ENCODE measurements at regions not wholly inside any gene's neighbourhood (a gene's known extent, or its start where the extent isn't known, plus 50 kb on each side); places are given as distances from the start of the nearest gene placed in this dataset.
A peak's percentile ranks its signal among the peaks of the same experiment; 100 is the strongest.

DNA sequence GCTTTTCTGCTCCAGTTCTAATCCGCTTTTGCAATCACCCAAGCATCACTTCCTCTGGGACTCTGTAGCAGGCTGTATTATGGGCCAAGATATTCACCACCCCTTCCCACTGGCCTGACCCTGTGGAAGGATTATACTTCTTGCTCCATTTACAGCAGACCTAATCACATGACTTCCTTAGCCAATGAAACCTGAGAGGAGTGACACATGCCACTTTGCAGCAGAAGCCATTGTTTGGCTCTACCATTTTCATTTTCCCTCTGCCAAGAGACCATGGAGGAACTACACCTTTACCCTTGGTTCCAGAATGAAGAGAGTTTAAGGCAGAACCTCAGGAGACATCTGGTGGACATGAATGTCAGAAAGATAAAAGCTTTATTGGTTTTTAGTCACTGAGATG, 134.9 kb upstream of the HSD17B12 start:
- DNase-seq (ENCODE audit: low spot score): no peak

GRCh38 chr11:43546561-43547429, 133.7 kb upstream of the HSD17B12 start:
- no peak for DNase-seq (ENCODE audit: low spot score)

- peak; percentile 52 for DNase-seq (ENCODE audit: low spot score)
Observed at GRCh38 chr11:43547430-43547831, 133.1 kb upstream of the HSD17B12 start.

GRCh38 chr11:43547889-43548381, 132.6 kb upstream of the HSD17B12 start:
- peak; percentile 84 for DNase-seq (ENCODE audit: low spot score)

- no peak for DNase-seq (ENCODE audit: low spot score)
Observed at GRCh38 chr11:43548916-43549315, 131.6 kb upstream of the HSD17B12 start.

DNA sequence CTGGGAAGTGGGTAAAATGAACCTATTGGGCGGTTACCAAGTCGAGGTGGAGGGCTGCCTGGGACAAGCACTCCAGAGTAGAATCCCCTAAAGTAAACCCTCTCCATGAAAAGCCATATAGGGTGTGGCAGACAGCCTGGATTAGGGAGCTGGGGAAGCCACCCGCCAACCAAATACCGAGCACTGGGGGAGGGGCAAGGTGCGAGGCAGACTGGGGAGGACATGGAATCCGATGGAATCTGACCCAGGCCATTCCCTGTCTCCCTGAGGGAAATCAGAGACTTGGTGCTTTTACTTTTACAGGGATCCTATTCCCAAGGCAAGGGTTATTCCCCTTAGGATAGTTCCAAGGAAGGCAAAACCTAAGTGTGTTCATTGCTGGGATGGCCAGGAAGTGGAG, 130.9 kb upstream of the HSD17B12 start:
- no peak for DNase-seq (ENCODE audit: low spot score)

DNA sequence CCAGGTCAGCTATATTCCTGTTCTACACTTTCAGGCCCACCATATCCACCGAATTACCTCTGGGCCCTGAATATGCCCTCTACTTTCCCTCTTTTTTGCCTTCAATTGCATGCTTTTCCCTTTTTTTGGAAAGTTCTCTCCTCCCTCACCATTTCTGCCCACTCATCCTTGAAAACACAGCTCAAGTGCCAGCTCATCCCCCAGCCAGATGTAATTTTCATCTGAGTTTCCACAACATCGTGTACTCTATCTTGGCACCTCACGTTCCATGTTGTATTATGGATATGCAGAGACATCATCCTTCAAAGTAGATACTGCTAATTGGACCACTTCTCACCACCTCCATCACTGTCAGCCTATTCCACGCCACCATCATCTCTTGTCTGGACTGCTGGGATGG, 129.8 kb upstream of the HSD17B12 start:
- DNase-seq (ENCODE audit: low spot score): no peak

DNA sequence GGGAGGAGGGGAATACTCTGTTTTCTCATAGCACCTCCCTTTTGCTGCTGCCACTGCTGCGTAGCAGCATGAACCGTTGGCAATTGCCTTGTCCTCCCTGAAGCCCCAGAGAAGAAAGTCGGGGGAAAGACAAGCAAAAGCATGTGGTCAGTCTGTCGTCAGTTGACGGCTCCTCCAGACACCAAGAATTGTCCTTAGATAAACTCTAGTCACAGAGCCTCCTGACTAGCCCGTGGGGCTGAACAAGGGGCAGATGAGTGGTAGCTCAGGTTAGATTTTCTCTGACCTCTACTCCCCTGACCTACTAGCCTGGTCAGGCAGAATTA, 126.4 kb upstream of the HSD17B12 start:
- no peak for DNase-seq (ENCODE audit: low spot score)

GRCh38 chr11:43555186-43555585, 125.4 kb upstream of the HSD17B12 start:
- no peak for DNase-seq (ENCODE audit: low spot score)

- DNase-seq (ENCODE audit: low spot score): no peak
Observed at GRCh38 chr11:43555816-43556611, 124.5 kb upstream of the HSD17B12 start.

DNA sequence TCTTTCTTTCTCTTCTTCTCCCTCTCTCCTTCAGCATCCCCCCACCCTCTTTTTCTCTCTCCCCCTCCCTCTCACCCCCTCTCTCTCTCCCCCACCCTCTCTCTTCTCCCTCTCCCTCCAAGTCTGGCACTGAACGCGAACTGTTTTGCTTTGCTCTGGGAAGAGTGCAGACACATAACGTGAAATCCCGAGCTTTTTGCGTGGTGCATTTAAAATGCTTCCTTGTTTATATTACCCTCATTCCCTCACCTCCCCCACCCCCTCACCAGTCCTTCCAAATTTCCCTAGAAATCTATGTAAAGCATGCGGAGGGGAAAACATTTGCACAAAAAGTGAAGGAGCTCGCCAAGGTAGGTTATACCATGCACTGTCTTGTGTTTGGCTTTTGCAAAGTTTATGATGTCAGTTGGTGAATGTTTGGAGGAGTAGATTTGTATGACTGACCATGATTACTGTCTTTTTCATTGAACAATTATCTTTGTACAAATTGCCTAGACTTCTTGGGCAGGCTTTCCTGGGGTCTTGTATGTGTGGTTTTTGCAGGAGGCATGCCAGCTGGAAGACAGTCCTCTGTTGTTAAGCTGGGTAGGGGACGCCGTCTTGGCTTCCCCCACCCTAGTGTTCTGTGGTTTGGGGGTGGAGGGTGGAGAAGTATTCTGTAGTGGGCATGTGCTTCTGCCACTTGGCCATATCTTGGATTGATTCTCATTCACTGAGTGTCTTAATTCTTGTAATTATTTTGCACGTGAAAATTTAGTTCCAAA, 123.7 kb upstream of the HSD17B12 start:
- no peak for DNase-seq (ENCODE audit: low spot score)

DNA sequence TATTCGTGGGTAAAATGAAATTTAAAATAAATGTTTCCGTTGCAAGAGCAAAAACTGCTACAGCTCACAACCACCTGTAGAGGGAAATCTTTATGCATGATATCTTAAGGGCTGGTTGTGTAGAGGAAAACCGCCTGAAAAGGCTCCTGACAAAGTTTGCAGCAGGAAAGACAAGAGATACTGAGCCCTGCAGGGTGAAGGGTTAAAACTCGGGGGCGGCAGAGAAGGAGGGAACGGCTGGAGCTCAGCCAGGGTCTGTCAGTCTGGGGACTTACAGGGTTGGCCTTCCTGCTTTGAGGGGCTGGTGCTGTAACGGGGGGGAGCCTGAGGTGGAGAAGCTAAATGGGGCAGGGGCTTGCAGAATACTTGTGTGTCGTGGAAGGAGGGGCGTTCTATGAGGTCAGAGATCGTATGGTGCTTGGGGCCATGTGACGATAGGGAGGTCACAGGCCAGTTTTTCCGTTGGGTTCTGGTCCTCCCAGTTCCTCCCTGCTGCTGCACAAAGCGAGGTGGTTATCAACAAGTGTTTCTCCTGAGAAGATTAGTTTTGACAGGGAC, 122.9 kb upstream of the HSD17B12 start:
- DNase-seq (ENCODE audit: low spot score): no peak

DNA sequence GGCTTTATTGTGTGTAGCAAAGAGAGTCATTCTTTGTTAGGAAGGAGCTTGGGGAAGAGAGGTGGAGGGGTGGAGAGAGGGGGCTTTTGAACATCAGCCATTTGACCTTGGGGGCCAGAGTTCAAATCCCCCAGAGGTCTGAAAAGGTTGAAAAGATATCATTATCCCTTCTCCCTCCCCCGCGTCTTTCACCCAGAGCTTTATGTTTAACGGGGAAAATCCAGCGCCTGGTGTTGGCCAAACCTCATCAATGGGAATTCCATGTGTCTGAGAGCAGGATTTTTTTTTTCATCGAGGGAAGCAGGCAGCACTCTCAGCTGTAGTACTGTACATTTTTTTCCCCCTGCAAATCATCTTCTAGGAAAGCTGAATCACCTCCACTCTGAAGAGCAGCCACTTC, 122.4 kb upstream of the HSD17B12 start:
- DNase-seq (ENCODE audit: low spot score): no peak

DNA sequence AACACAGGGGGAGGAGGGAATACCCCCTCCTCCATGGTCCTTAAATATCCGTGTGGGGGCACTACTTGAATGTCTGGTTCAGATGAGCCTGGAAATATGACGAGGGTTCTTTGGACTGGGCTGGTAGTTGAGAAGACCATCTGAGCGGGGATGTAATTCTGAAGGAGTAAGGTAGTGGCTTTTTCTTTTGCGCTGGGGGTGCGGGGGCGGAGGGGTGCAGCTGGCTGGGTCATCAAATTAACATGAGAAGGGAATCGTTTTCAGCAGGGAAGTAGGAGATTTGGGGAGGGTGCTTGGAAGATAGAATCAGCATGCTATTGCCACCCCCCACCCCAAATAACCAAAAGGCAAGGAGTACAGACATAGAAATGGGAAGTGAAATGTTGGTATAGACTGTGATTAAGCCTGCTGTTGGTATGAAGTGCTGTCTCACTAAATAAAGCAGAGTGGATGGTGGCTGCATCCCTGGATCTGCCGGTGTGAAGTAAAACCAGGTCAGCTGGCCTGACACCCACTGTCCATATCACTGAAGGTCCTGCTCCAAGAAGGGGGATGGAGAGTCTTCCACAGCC, 121.9 kb upstream of the HSD17B12 start:
- DNase-seq (ENCODE audit: low spot score): no peak

DNA sequence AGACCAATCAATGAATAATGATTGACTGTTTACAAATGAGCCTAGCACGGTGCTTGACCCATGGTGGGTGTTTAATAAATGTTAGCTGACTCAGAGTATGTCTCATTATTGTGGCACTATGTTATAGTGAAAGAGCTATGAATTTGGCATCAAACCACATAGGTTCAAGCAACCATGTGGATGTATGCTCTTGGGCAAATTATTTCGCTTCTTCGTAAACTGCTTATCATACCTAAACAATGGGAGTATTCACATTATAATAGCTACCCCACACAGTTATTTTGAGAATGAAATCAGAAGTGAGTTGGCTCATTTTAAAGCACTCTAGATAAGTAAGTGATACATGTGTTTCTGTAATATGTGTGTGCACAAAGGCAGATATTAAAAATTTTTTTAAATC, 118.7 kb upstream of the HSD17B12 start:
- no peak for DNase-seq (ENCODE audit: low spot score)

DNA sequence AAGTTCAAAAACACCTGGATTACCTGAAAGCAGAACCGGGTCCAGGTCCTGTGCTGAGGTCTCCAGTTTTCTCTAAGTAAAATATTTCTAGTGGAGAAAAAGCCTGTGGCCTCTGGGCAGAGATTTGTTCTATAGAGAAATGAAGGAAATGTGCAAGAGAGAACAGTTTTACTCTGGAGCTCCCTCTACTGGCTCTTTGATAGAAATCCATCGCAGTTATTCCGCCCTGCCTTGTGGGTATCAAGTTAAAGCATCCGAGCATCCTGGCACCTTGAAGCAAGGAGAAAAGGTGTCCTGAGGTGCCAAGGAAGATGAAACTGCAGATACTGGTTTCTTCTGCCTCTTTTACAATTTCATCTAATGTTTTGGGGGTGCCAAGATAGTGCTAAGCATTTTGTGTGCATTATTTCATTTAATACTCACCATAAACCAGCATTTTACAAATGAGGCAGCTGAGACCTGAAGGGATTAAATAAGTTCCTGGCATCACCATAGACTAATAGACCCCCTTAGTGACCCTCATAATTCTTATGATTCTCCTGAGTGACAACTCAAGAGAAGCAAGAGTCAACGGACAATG, 113.1 kb upstream of the HSD17B12 start:
- DNase-seq (ENCODE audit: low spot score): peak; percentile 69

DNA sequence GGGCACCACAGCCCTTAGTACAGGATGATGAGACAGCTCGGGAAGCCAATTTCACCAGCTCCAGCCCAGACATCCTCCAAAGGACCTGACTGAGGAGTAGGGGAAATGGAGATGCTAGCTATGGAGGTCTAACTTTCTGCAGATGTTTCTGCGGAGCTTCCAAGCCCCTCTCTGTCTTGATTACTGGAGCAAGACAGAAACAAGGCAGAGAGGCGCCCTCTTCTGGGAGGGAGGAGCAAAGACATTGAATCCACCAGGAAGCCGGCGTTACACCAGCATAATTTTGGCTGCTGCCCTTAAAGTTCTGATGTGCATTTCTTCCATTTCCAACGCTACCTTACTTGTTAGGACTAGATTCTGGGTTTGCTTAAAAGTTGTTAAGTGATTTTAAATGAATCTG, 107.3 kb upstream of the HSD17B12 start:
- peak; percentile 61 for DNase-seq (ENCODE audit: low spot score)

- no peak for DNase-seq (ENCODE audit: low spot score)
Observed at GRCh38 chr11:43573873-43574272, 106.7 kb upstream of the HSD17B12 start.

GRCh38 chr11:43574411-43574810, 106.1 kb upstream of the HSD17B12 start:
- DNase-seq (ENCODE audit: low spot score): no peak

DNA sequence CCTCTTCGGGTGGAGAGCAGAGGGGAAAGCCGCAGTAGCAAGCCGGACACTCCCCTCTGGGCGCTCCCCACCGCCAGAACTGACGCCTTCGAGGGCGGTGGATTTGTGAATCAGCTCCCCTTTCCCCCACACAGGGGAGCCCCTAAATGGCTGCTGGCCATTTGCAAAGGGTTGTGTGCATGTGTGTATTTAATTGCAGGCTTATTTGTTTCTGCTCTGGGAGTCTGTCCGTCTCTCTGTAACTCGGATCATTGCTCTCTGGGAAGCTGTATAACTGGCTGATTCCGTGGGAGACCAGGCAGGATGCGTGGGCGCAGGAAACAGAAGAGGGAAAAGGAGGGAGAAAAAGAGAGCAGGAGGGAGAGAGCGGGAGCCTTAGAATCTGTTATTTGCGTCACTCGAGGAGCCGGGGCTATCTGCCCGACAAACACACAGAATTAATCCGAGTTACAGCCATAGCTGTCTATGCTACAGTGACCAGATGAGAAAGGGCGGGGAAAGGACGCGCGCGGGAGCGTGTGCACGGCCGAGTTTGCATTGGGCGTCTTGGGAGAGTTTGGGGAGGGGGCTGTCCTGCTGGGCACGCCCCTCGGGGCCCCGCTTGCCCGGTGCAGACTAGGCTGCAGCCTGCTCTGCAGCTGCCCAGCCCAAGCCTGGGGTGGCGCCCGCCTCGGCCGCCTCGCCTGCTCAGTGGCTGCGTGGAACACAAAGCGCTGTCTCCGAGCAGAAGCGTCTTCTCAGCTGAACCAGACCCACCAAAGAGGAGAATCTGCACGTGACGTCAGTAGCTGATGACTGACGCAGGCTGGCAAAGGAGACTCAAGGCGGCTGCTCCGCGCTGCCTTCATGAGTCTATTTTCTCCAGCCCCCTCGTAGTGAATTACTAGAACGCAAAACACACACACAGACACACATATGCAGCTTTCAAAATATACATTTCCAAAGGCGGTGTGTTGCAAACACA, 105.3 kb upstream of the HSD17B12 start:
- peak; percentile 43 for DNase-seq (ENCODE audit: low spot score)
